Liver (tissue), 8 donors: ENCODE measurements at regions not wholly inside any gene's neighbourhood (a gene's known extent, or its start where the extent isn't known, plus 50 kb on each side); places are given as distances from the start of the nearest gene placed in this dataset.
A peak's percentile ranks its signal among the peaks of the same experiment; 100 is the strongest.

Experiments
- DNase-seq: peaks from one replicate; pipeline ENCODE4 v3.0.0-alpha.2; 2017; ENCODE audit warnings: low spot score
- H3K27ac ChIP-seq, 2 donors: one replicate each; pipeline ENCODE4 v1.7.0; 2013; ENCODE audit warnings: inconsistent platforms in 2 of 2, low read length in 2 of 2, control low read depth in 1 of 2, low read depth in 1 of 2, mild to moderate bottlenecking in 1 of 2
- H3K27me3 ChIP-seq, 4 donors: one replicate each; pipeline versions ENCODE4 v1.6.1 to v1.7.0; 2013; ENCODE audit warnings: low read length in 3 of 4, inconsistent platforms in 1 of 4, mild to moderate bottlenecking in 1 of 4, moderate library complexity in 1 of 4; ENCODE audit not compliant: control insufficient read depth in 4 of 4, insufficient read depth in 4 of 4
- H3K36me3 ChIP-seq, 4 donors: one replicate each; pipeline versions ENCODE4 v1.6.1 to v1.7.0; 2013; ENCODE audit warnings: low read length in 3 of 4, mild to moderate bottlenecking in 3 of 4, low read depth in 1 of 4, moderate library complexity in 1 of 4; ENCODE audit not compliant: control insufficient read depth in 4 of 4, insufficient read depth in 3 of 4
- H3K4me1 ChIP-seq, 4 donors: one replicate each; pipeline versions ENCODE4 v1.6.1 to v1.7.0; 2013; ENCODE audit warnings: low read length in 3 of 4, mild to moderate bottlenecking in 3 of 4, moderate library complexity in 1 of 4; ENCODE audit not compliant: control insufficient read depth in 4 of 4, insufficient read depth in 4 of 4
- H3K4me3 ChIP-seq, 3 donors: one replicate each; pipeline versions ENCODE4 v1.6.1 to v1.7.0; 2013; ENCODE audit warnings: low read length in 3 of 3, control low read depth in 1 of 3, low read depth in 1 of 3, mild to moderate bottlenecking in 1 of 3
- H3K9ac ChIP-seq, 2 donors: one replicate each; pipeline ENCODE4 v1.7.0; 2013; ENCODE audit warnings: low read length in 2 of 2, mild to moderate bottlenecking in 2 of 2, moderate library complexity in 2 of 2, control low read depth in 1 of 2, low read depth in 1 of 2
- H3K9me3 ChIP-seq, 4 donors: one replicate each; pipeline versions ENCODE4 v1.6.1 to v1.7.0; 2013; ENCODE audit warnings: low read length in 3 of 4; ENCODE audit not compliant: control insufficient read depth in 4 of 4
- EGR1 ChIP-seq, 2 donors: IDR thresholded peaks; 2 replicates each; pipeline ENCODE4 v1.6.1; 2016 to 2018; ENCODE audit warnings: antibody characterized with exemption in 2 of 2, low read depth in 2 of 2
- FOXA1 ChIP-seq: IDR thresholded peaks from 2 replicates; pipeline ENCODE4 v1.6.1; 2016; ENCODE audit warnings: antibody characterized with exemption
- FOXA2 ChIP-seq: IDR thresholded peaks from 2 replicates; pipeline ENCODE4 v1.6.1; 2016; ENCODE audit warnings: antibody characterized with exemption
- GABPA ChIP-seq, 2 donors: IDR thresholded peaks in 1 of 2; conservative IDR thresholded peaks in 1 of 2; 2 replicates each; pipeline ENCODE4 v1.6.1; 2016; ENCODE audit warnings: antibody characterized with exemption in 2 of 2, mild to moderate bottlenecking in 1 of 2, moderate library complexity in 1 of 2
- HNF4A ChIP-seq, 2 donors: conservative IDR thresholded peaks; 2 replicates each; pipeline ENCODE4 v1.6.1; 2016; ENCODE audit warnings: antibody characterized with exemption in 2 of 2, mild to moderate bottlenecking in 2 of 2
- HNF4G ChIP-seq: IDR thresholded peaks from 2 replicates; pipeline ENCODE4 v1.6.1; 2016; ENCODE audit warnings: antibody characterized with exemption
- JUND ChIP-seq, 2 donors: IDR thresholded peaks; 2 replicates each; pipeline ENCODE4 v1.6.1; 2016; ENCODE audit warnings: antibody characterized with exemption in 2 of 2
- NR2F2 ChIP-seq: IDR thresholded peaks from 2 replicates; pipeline ENCODE4 v1.6.1; 2016; ENCODE audit warnings: antibody characterized with exemption
- RAD21 ChIP-seq, 2 donors: IDR thresholded peaks; 2 replicates each; pipeline ENCODE4 v1.6.1; 2016; ENCODE audit warnings: antibody characterized with exemption in 2 of 2, mild to moderate bottlenecking in 2 of 2
- RXRA ChIP-seq, 2 donors: IDR thresholded peaks; 2 replicates each; pipeline ENCODE4 v1.6.1; 2017 to 2018; ENCODE audit warnings: antibody characterized with exemption in 2 of 2, mild to moderate bottlenecking in 1 of 2
- SP1 ChIP-seq: IDR thresholded peaks from 2 replicates; pipeline ENCODE4 v1.6.1; 2018; ENCODE audit warnings: antibody characterized with exemption, mild to moderate bottlenecking
- TAF1 ChIP-seq: conservative IDR thresholded peaks from 2 replicates; pipeline ENCODE4 v1.6.1; 2016; ENCODE audit warnings: antibody characterized with exemption, mild to moderate bottlenecking
- YY1 ChIP-seq: IDR thresholded peaks from 2 replicates; pipeline ENCODE4 v1.6.1; 2016; ENCODE audit warnings: antibody characterized with exemption, mild to moderate bottlenecking
- WGBS: extraction: QIAGEN DNeasy Blood & Tissue Kit; methylation state at CpG from one replicate; pipeline ENCODE4 v1.1.7; 2013; 5-methylcytosine and 5-hydroxymethylcytosine counted together
- TF ChIP-seq, protein P1 (sequence below): fragments of 150-350 bp; IDR thresholded peaks from 2 replicates; pipeline ENCODE4 v1.5.1; 2017; ENCODE audit warnings: improper control_type of control experiment, low read depth, low read length; ENCODE audit not compliant: missing input control
- TF ChIP-seq, protein P2 (sequence below): IDR thresholded peaks from 2 replicates; pipeline ENCODE4 v1.6.1; 2016; ENCODE audit warnings: antibody characterized with exemption
- TF ChIP-seq, protein P3 (sequence below): IDR thresholded peaks from 2 replicates; pipeline ENCODE4 v1.6.1; 2016; ENCODE audit warnings: antibody characterized with exemption
- TF ChIP-seq, protein P4 (sequence below): IDR thresholded peaks from 2 replicates; pipeline ENCODE4 v1.6.1; 2016; ENCODE audit warnings: antibody characterized with exemption
- TF ChIP-seq, protein P5 (sequence below): IDR thresholded peaks from 2 replicates; pipeline ENCODE4 v1.6.1; 2016; ENCODE audit warnings: antibody characterized with exemption, mild to moderate bottlenecking
- donor health status: healthy.
- donor health status: healthy.
- donor health status: healthy.
- donor health status: healthy.
- donor health status: healthy.

DNA sequence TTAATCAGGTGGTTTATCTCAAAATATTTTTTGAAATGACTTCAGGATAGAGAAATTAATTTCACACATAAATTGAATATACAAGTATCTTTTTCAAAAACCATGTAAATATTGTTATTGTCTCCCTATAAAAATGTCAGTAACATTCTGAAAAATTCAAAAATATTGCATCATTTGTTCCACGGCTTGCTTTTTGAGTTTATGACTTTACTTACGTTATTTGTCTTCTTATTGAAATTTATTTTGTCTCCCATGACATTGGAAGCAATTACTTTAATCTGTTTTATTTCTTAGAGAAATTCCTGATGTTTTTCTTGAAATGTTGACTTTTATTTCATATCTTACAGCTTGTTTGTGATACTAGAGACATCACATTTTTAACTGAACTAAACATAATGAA lies 56.9 kb upstream of the P2RY1 start:
- Histone ChIP-seq H3K27me3 (no peaks in the 10 kb centered on the region), H3K4me1 (no peaks in the 10 kb centered on the region), H3K36me3 (no peaks in the 10 kb centered on the region), H3K27ac (no peak overlapping the region), H3K9me3 (no peaks in the 10 kb centered on the region), H3K4me3 (no peak overlapping the region), H3K9ac (no peak overlapping the region)
- no peak for DNase-seq
- WGBS: 86% methylated on average over 2 of the region's 2 CpGs
- TF ChIP-seq HNF4G (no peak), NR2F2 (no peak), FOXA2 (no peak), TAF1 (no peak), JUND (IDR thresholded peaks at IDR 0.05) (no peak), GABPA (IDR thresholded peaks at IDR 0.05 in 1 of 2, conservative IDR thresholded peaks at IDR 0.05 in 1 of 2) (no peak), YY1 (no peak), SP1 (no peak), RXRA (IDR thresholded peaks at IDR 0.05) (no peak), FOXA1 (no peak), EGR1 (IDR thresholded peaks at IDR 0.05; ENCODE audit: low read depth in 2 of 2) (no peak)
- TF ChIP-seq, protein P1, sequence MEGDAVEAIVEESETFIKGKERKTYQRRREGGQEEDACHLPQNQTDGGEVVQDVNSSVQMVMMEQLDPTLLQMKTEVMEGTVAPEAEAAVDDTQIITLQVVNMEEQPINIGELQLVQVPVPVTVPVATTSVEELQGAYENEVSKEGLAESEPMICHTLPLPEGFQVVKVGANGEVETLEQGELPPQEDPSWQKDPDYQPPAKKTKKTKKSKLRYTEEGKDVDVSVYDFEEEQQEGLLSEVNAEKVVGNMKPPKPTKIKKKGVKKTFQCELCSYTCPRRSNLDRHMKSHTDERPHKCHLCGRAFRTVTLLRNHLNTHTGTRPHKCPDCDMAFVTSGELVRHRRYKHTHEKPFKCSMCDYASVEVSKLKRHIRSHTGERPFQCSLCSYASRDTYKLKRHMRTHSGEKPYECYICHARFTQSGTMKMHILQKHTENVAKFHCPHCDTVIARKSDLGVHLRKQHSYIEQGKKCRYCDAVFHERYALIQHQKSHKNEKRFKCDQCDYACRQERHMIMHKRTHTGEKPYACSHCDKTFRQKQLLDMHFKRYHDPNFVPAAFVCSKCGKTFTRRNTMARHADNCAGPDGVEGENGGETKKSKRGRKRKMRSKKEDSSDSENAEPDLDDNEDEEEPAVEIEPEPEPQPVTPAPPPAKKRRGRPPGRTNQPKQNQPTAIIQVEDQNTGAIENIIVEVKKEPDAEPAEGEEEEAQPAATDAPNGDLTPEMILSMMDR: no peak
- TF ChIP-seq, protein P2, sequence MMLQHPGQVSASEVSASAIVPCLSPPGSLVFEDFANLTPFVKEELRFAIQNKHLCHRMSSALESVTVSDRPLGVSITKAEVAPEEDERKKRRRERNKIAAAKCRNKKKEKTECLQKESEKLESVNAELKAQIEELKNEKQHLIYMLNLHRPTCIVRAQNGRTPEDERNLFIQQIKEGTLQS: no peak
- TF ChIP-seq, protein P3, sequence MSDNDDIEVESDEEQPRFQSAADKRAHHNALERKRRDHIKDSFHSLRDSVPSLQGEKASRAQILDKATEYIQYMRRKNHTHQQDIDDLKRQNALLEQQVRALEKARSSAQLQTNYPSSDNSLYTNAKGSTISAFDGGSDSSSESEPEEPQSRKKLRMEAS: no peak
- TF ChIP-seq, protein P4, sequence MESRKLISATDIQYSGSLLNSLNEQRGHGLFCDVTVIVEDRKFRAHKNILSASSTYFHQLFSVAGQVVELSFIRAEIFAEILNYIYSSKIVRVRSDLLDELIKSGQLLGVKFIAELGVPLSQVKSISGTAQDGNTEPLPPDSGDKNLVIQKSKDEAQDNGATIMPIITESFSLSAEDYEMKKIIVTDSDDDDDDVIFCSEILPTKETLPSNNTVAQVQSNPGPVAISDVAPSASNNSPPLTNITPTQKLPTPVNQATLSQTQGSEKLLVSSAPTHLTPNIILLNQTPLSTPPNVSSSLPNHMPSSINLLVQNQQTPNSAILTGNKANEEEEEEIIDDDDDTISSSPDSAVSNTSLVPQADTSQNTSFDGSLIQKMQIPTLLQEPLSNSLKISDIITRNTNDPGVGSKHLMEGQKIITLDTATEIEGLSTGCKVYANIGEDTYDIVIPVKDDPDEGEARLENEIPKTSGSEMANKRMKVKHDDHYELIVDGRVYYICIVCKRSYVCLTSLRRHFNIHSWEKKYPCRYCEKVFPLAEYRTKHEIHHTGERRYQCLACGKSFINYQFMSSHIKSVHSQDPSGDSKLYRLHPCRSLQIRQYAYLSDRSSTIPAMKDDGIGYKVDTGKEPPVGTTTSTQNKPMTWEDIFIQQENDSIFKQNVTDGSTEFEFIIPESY: no peak
- TF ChIP-seq, protein P5, sequence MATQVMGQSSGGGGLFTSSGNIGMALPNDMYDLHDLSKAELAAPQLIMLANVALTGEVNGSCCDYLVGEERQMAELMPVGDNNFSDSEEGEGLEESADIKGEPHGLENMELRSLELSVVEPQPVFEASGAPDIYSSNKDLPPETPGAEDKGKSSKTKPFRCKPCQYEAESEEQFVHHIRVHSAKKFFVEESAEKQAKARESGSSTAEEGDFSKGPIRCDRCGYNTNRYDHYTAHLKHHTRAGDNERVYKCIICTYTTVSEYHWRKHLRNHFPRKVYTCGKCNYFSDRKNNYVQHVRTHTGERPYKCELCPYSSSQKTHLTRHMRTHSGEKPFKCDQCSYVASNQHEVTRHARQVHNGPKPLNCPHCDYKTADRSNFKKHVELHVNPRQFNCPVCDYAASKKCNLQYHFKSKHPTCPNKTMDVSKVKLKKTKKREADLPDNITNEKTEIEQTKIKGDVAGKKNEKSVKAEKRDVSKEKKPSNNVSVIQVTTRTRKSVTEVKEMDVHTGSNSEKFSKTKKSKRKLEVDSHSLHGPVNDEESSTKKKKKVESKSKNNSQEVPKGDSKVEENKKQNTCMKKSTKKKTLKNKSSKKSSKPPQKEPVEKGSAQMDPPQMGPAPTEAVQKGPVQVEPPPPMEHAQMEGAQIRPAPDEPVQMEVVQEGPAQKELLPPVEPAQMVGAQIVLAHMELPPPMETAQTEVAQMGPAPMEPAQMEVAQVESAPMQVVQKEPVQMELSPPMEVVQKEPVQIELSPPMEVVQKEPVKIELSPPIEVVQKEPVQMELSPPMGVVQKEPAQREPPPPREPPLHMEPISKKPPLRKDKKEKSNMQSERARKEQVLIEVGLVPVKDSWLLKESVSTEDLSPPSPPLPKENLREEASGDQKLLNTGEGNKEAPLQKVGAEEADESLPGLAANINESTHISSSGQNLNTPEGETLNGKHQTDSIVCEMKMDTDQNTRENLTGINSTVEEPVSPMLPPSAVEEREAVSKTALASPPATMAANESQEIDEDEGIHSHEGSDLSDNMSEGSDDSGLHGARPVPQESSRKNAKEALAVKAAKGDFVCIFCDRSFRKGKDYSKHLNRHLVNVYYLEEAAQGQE: no peak

DNA sequence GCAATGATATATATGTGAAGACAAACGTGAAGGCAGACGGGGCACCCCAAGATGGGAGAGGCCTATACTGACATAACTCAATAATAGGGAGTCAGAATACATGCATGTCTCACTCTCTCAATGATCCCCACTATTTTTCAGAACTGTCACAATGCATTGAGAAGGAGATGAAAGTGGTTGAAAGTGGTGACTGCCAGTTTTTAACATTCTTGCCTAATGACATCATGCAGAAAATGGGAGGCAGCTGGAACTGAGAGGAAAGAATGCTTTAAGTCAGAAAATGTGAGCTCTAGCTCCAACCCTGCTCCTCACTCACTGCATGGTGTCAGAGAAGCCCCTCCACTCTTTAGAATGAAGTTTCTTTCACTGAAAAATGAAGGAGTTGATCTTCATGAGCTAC lies 55.3 kb upstream of the P2RY1 start:
- no peaks in the 10 kb centered on the region for H3K9me3 ChIP-seq
- no peak overlapping the region for H3K27ac ChIP-seq
- DNase-seq: no peak
- no peaks in the 10 kb centered on the region for H3K36me3 ChIP-seq
- no peak overlapping the region for H3K4me3 ChIP-seq
- peaks cover 0 to 4% (median 0%) of the 10 kb centered on the region in 4 donors for H3K27me3 ChIP-seq
- no peaks in the 10 kb centered on the region for H3K4me1 ChIP-seq
- WGBS: 57% methylated on average over 2 of the region's 2 CpGs
- TF ChIP-seq HNF4A (conservative IDR thresholded peaks at IDR 0.05) (no peak), RAD21 (IDR thresholded peaks at IDR 0.05) (no peak), NR2F2 (no peak), SP1 (no peak), HNF4G (no peak), JUND (IDR thresholded peaks at IDR 0.05) (peak in 1 of 2 donors; percentile 21), YY1 (no peak), RXRA (IDR thresholded peaks at IDR 0.05) (no peak)
- TF ChIP-seq, protein P5: no peak
- H3K9ac ChIP-seq: no peak overlapping the region
